NB4 (cell line): ENCODE measurements at regions not wholly inside any gene's neighbourhood (a gene's known extent, or its start where the extent isn't known, plus 50 kb on each side); places are given as distances from the start of the nearest gene placed in this dataset.

ENCODE experiments used
- CTCF ChIP-seq: IDR thresholded peaks from one replicate; pipeline ENCODE4 v1.5.1; 2012; ENCODE audit warnings: low read depth, low read length
- MAX ChIP-seq: IDR thresholded peaks from 2 replicates; pipeline ENCODE4 v1.6.1; 2011; ENCODE audit warnings: low read depth, low read length

DNA sequence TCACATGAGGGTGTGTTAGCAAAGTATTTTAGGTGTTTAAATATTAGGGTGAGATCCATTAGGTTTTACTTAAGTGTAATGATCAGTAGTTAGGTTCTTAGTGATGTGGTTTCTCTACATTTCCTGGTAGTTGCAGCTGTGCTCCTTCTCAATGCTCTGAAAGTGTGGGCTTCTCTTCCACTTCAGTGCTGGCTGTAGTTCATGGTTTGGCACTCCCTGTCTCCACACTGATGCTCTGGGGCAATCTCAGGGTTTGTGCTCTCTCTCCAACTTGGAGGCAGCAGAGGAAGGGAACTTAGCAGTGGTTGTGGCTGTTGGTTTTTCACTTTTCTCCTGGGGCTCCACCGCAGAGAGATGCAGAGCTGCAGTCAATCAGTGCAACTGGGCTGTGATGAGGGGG lies 507.5 kb downstream of the TMEM232 start:
- TF ChIP-seq CTCF (no peak), MAX (no peak)
